ENCODE measurements at regions not wholly inside any gene's neighbourhood (a gene's known extent, or its start where the extent isn't known, plus 50 kb on each side); places are given as distances from the start of the nearest gene placed in this dataset.
"Not testable (repeated sequence)": the region's sequence is repeated elsewhere in the genome, so short reads cannot be mapped to it uniquely, and the experiment has no call there.

GRCh38 chr16:13630374-13630773 is 289.6 kb upstream of the ERCC4 start:
- DNase-seq (ENCODE audit: low read depth) = no peak

DNA sequence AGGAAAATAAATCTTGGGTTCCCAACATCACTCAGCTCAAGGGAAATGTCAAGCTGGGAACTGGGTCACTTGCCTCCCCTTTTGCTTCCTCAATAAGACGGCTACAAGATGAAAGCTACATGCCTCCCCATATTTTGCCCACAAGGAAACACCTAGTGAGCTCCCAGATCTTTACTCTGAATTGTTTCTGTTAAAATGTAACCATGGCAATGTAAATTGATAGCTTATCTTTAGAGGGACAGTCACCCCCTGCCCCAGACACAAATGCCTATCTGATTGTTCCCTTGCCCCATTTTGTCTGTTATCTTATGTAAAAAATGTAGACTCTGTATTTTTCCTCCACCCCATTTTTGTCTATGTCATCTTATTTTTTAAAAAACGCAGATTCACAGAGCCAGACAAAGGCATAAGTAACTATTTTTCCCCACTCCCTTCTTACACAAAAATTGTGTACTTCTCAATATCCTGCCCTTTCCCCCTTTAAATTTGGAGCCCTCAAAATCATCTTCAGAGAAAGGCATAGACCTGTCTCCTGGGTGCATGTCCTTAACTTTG is 288.7 kb upstream of the ERCC4 start:
- DNase-seq (ENCODE audit: low read depth) = no peak

DNA sequence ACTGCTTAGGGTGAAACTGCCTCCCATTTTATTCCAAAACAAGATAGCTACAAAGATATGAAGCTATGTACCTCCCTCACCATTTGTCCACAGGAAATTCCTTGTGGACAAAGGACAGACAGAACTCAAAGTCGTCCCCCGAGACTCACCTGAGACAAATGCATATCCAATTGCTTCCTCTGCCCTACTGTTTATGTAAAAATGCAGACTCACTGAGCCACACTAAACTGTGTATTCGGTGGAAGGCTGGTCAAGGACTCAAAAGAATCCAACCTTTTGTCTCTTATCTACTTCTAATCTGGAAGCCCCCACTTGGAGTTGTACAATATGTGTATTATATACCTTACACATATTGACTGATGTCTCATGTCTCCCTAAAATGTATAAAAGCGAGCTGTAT is 288.0 kb upstream of the ERCC4 start:
- DNase-seq (ENCODE audit: low read depth) = no peak

DNA sequence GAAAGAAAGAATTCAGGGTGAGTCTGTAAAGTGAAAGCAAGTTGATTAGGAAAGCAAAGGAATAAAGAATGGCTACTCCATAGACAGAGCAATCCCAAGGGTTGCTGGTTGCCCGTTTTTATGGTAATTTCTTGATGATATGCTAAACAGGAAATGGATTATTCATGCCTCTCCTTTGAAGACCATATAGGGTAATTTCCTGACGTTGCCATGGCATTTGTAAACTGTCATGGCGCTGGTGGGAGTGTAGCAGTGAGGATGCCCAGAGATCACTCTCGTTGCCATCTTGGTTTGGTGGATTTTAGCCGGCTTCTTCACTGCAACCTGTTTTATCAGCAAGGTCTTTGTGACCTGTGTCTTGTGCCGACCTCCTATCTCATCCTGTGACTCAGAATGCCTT is 287.4 kb upstream of the ERCC4 start:
- not testable (repeated sequence) for DNase-seq (ENCODE audit: low read depth)

DNA sequence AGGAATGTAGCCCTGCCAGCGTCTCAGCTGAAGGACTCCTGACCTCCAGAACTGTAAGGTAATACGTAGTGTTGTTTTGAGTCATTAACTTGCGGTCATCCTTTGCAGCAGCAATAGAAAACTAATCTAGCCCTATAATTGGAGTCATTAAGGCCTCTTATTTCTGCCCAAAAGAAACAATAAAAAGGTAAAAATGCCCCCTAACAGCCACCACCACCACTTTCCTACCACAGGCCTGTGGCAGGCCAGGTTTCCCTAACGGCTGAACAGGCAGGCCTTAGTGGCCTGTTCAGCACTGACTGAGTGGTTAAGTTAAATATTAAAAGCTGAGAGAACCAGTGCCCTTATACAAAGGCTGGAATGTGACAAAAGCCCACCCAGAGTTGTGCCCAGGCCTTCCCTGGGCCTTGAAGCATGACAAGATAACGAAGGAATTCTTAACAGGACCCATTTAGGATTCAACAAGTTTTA is 286.5 kb upstream of the ERCC4 start:
- DNase-seq (ENCODE audit: low read depth) = no peak

- no peak for DNase-seq (ENCODE audit: low read depth)
These were observed 285.7 kb upstream of the ERCC4 start for GRCh38 chr16:13634253-13634652.

- DNase-seq (ENCODE audit: low read depth) = no peak
These were observed 285.0 kb upstream of the ERCC4 start for GRCh38 chr16:13634959-13635358.

DNA sequence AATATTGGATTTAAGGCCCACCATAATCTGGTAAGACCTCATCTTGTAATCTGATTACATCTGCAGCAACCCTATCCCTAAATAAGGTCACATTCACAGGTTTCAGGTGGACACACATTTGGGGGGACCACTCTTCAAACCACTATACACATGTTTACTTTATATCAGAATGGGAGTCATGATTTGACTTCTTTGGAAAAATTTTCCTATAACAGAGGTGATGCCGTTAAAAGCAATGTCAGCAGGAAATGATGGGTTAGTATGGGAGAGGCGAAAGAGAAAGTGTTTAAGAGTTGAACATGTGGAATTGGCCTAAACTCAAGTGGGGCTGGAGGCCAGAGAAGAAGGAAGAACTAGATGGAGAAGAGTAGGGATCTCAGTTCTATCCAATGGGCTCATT is 281.7 kb upstream of the ERCC4 start:
- no peak for DNase-seq (ENCODE audit: low read depth)

DNA sequence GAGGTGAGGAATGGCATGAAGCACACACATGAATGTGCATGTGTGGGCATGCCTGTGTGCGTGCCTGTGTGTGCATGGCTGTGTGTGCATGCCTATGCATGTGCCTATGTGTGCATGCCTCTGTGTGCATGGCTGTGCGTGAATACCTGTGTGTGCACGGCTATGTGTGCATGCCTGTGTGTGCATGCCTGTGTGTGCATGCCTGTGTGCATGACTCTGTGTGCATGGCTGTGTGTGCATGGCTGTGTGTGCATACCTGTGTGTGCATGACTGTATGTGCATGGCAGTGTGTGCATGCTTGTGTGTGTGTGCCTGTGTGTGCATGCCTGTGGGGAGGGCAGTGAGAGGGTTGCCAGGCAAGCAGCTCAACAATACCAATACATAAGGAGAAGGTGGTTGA is 276.5 kb upstream of the ERCC4 start:
- no peak for DNase-seq (ENCODE audit: low read depth)

DNA sequence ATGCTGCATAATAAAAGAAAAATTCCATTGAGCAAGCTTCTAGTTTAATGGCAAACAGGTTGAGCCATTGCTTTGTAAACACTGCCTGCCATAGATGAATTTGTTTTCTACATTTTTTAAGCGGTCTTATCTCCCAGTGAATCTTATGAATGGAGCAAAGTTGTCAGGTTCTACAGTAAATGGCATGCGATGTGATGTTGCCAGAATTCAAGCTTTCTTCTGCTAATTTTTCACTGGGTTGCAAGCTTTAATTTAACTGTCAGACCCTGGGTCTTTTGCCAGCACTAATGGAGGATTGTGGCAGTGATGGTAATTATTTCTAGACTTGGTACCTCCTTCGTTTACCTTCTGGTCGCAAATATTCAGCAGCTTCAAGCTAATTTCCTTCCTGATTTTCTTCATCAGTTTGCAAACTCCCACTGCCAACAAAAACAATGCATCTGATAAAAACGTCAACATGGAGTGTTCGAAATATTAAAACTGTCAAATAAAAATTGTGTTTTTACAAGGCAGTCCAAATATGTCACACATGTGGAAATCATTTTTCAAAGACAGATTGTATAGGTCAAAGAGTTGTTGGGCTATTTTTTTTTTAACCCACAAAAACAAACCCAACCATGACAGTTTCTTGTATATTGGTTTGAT is 274.2 kb upstream of the ERCC4 start:
- no peak for DNase-seq (ENCODE audit: low read depth)

DNA sequence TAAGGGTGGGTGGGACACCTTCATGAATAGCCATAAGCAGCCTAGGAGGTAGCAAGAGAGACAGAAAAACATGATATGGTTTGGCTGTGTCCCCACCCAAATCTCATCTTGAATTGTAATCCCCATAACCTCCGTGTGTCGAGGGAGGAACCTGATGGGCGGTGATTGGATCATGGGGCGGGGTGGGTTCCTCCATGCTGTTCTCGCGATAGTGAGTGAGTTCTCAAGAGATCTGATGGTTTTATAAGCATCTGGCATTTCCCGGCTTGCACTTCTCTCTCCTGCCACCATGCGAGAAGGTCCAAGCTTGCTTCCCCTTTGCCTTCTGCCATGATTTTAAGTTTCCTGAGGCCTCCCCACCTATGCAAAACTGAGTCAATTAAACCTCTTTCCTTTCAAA is 259.1 kb upstream of the ERCC4 start:
- no peak for DNase-seq (ENCODE audit: low read depth)

- DNase-seq (ENCODE audit: low read depth) = no peak
These were observed 254.1 kb upstream of the ERCC4 start for GRCh38 chr16:13665876-13666275.

DNA sequence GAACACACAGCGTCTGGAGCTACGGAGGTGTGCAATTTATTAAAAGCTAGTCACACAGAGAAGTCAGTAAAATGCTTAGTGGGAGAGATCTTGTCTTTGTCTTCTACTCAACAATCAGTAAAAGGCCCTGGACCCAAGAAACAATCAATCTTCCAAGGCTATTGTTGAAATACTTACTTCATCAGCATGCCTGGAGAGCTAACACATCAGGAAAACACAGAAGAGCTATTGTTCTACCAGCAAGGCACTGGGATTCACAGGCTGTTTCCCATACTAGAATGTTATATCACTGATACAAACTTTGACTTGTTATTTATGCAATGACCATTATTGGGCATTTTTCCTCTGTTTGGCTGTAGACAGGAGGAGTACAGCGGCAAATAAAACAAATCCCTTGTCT is 247.8 kb upstream of the ERCC4 start:
- DNase-seq (ENCODE audit: low read depth) = no peak

- DNase-seq (ENCODE audit: low read depth) = no peak
These were observed 239.7 kb upstream of the ERCC4 start for GRCh38 chr16:13680021-13680889.

DNA sequence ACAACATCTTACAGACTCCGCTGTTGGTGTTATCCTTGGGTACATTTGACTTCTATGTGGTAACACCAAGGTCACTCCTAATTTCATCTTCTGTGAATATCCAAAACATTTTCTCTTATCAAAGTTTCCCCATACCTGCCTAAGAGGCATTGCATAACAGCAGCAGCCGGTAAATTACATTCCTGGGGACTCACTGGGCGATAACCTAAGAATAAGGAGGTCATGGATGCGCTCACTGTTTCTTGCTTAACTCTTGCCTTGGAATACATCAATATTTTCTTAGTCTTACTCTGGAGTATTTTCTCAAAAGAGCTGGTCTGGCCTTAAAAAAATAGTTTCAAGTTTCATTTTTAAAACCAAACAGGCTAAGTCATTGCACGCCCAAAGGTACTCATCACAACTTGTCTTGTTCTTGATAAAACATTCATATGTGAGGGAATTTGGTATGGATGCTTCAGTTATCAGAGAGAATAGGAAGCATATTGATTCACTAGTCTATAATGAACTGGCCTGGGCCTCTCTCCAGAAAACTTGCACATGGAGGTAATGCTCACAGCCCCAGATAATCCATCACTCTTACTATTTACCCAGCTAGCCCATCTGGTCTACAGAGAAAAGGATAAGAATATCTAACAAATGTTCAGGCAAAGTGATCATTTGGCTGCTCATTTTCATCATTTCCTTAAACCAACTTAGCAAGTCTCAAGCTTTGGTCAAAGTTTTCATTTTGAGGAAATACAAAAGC is 235.0 kb upstream of the ERCC4 start:
- no peak for DNase-seq (ENCODE audit: low read depth)

DNA sequence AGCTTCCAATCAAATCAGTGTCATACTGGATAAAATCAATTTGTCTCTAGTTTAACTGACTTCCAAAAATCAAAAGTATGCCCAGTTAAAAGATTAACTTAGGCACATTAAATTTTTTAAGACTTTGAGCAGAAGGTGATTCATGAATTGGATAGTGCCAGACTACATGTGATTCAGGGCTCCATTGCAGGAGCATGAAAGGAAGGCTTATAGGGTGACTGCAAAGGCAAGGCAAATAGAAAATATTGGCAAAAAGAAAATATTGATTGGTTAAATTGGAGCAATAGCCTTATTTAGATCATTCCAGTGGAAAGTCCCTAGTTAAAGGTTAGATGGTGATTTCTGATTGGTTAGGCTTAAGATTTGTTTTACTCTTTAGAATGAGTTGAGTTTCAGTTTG is 223.9 kb upstream of the ERCC4 start:
- no peak for DNase-seq (ENCODE audit: low read depth)

- DNase-seq (ENCODE audit: low read depth) = no peak
These were observed 222.9 kb upstream of the ERCC4 start for GRCh38 chr16:13697013-13697412.

GRCh38 chr16:13697568-13697967 is 222.4 kb upstream of the ERCC4 start:
- no peak for DNase-seq (ENCODE audit: low read depth)

GRCh38 chr16:13702614-13703013 is 217.3 kb upstream of the ERCC4 start:
- no peak for DNase-seq (ENCODE audit: low read depth)

DNA sequence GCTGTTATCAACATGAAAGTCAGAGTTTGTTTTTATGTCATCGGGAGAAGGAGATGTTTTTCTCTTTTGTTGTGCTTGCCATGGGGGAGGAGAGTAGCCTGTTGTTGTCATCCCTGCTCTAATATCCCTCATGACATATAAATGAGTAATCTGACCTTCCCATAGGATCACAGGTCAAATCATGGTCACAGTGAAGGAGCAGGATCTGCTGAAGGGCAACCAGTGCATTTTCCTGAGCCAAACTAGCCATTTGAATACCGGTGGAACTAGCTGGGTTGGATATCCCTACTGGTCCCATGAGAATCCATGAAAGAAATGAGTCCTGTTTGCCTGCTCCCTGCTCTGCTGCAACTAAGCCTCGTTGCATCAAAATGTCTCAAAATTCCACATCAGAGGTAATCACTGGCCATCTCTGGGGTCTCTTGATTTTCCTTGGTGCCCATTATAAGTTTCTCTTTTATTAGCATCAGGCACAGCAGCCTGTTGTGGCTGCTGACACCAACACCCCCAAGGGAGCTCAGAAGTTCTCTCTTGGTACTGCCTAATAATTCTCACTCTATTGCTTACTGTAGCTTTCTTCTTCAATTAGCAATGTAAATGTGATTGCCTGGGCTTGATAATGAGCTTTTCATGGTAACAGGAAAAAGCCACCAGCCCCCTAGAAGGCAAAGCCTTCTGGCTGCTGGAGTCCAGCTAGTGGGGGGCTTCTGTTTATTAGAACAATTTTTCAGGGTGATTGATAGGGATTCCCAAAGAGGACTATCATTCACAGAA is 211.4 kb upstream of the ERCC4 start:
- no peak for DNase-seq (ENCODE audit: low read depth)

GRCh38 chr16:13718748-13719147 is 201.2 kb upstream of the ERCC4 start:
- DNase-seq (ENCODE audit: low read depth) = no peak

DNA sequence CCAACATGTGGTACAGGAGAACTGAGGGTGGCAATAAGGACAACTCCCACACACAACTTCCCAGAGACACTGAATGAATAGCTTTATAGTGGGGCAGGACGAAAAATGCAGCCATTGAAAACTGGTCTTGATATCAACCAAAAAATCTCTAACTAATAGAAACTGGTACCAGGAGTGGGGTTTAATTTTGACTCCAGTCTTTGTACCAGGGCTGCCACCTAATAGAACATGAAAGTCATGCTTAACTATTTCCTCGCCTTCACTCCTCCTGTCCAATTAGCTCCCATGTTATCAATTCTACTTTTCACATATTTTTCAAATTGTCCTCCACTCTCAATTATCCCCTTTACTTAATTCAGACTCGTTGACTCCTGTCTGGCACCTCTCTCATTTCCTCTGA is 192.0 kb upstream of the ERCC4 start:
- no peak for DNase-seq (ENCODE audit: low read depth)

Data from non-pigmented ciliary epithelial cell (primary cell).